OCI-LY1 (cell line): ENCODE measurements at regions not wholly inside any gene's neighbourhood (a gene's known extent, or its start where the extent isn't known, plus 50 kb on each side); places are given as distances from the start of the nearest gene placed in this dataset.

Source experiments
- H2AFZ ChIP-seq: fragments of 200-600 bp; sonication (generic), shearing (Covaris generic); 2 replicates; pipeline ENCODE4 v1.6.0; 2014; ENCODE audit warnings: antibody characterized with exemption, mild to moderate bottlenecking, low read length
- H3F3A ChIP-seq: fragments of 200-600 bp; sonication (generic), shearing (Covaris generic); 2 replicates; pipeline ENCODE4 v1.6.0; 2014; ENCODE audit warnings: mild to moderate bottlenecking, antibody characterized with exemption, low read length, moderate library complexity; ENCODE audit not compliant: insufficient read depth
- H3K27ac ChIP-seq: fragments of 200-600 bp; sonication (generic); 2 replicates; pipeline ENCODE4 v1.5.1; 2014; ENCODE audit warnings: low read length, mixed run types, mild to moderate bottlenecking, low read depth; ENCODE audit not compliant: poor library complexity, severe bottlenecking
- H3K27me3 ChIP-seq: fragments of 200-600 bp; sonication (generic); 2 replicates; pipeline ENCODE4 v1.6.0; 2014; ENCODE audit warnings: antibody characterized with exemption, mild to moderate bottlenecking, low read length, moderate library complexity; ENCODE audit not compliant: insufficient read depth
- H3K36me3 ChIP-seq: fragments of 200-600 bp; sonication (generic); 2 replicates; pipeline ENCODE4 v1.6.1; 2014; ENCODE audit warnings: mild to moderate bottlenecking, antibody characterized with exemption, low read length, moderate library complexity, mixed read lengths; ENCODE audit not compliant: insufficient read depth
- H3K4me1 ChIP-seq: fragments of 200-600 bp; sonication (generic); 2 replicates; pipeline ENCODE4 v1.5.1; 2014; ENCODE audit warnings: mild to moderate bottlenecking, low read length, moderate library complexity; ENCODE audit not compliant: insufficient read depth, severe bottlenecking
- H3K4me2 ChIP-seq: fragments of 200-600 bp; sonication (generic), shearing (Covaris generic); 2 replicates; pipeline ENCODE4 v1.6.1; 2014; ENCODE audit warnings: low read length
- H3K4me3 ChIP-seq: fragments of 200-600 bp; sonication (generic); 2 replicates; pipeline ENCODE4 v1.5.1; 2014; ENCODE audit warnings: low read length, low read depth, mild to moderate bottlenecking, mixed read lengths; ENCODE audit not compliant: poor library complexity, severe bottlenecking
- H3K79me2 ChIP-seq: fragments of 200-600 bp; shearing (Covaris generic); 2 replicates; pipeline ENCODE4 v1.6.1; 2016; ENCODE audit warnings: mixed run types, low read length, mixed read lengths; ENCODE audit not compliant: insufficient read depth
- H3K9ac ChIP-seq: fragments of 200-600 bp; sonication (generic), shearing (Covaris generic); 2 replicates; pipeline ENCODE4 v1.6.1; 2014; ENCODE audit warnings: mild to moderate bottlenecking, low read length, mixed read lengths
- H3K9me2 ChIP-seq: fragments of 200-600 bp; sonication (generic), shearing (Covaris generic); 2 replicates; pipeline ENCODE4 v1.6.1; 2014; ENCODE audit warnings: low read depth, mild to moderate bottlenecking, low read length, mixed read lengths
- H3K9me3 ChIP-seq: fragments of 200-600 bp; shearing (Covaris generic); 2 replicates; pipeline ENCODE4 v1.6.1; 2014; ENCODE audit warnings: low read length, mixed read lengths
- H4K20me1 ChIP-seq: fragments of 200-600 bp; sonication (generic), shearing (Covaris generic); 2 replicates; pipeline ENCODE4 v1.6.0; 2016; ENCODE audit warnings: mild to moderate bottlenecking, low read length; ENCODE audit not compliant: insufficient read depth
- CTCF ChIP-seq: fragments of 200-600 bp; sonication (generic), shearing (Covaris generic); IDR thresholded peaks from 2 replicates; pipeline ENCODE4 v1.5.1; 2017; ENCODE audit warnings: mild to moderate bottlenecking, antibody characterized with exemption, low read length, moderate library complexity, mixed read lengths
- EZH2 ChIP-seq: fragments of 200-600 bp; sonication (generic), shearing (Covaris generic); IDR thresholded peaks from 2 replicates; pipeline ENCODE4 v1.8.0; 2017; ENCODE audit warnings: borderline replicate concordance, mixed run types, mild to moderate bottlenecking, antibody characterized with exemption, low read length, moderate library complexity, mixed read lengths

- no peak overlapping the region for H3K9ac ChIP-seq
- no peaks in the 10 kb centered on the region for H3K9me2 ChIP-seq
- H3K4me1 ChIP-seq = no peaks in the 10 kb centered on the region
- no peak overlapping the region for H3K4me2 ChIP-seq
- H3K79me2 ChIP-seq = no peaks in the 10 kb centered on the region
- no peaks in the 10 kb centered on the region for H3K36me3 ChIP-seq
- H4K20me1 ChIP-seq = no peaks in the 10 kb centered on the region
- TF ChIP-seq CTCF = no peak
- TF ChIP-seq EZH2 = no peak
- H3K27me3 ChIP-seq = no peaks in the 10 kb centered on the region
- no peak overlapping the region for H3K4me3 ChIP-seq
- no peak overlapping the region for H2AFZ ChIP-seq
- H3F3A ChIP-seq = no peaks in the 10 kb centered on the region
- no peak overlapping the region for H3K27ac ChIP-seq
- no peaks in the 10 kb centered on the region for H3K9me3 ChIP-seq
Measured at GRCh38 chr10:42732266-42732665, 50.3 kb upstream of the BMS1 start.
